ENCODE measurements at regions not wholly inside any gene's neighbourhood (a gene's known extent, or its start where the extent isn't known, plus 50 kb on each side); places are given as distances from the start of the nearest gene placed in this dataset.
A peak's percentile ranks its signal among the peaks of the same experiment; 100 is the strongest.

GRCh38 chr5:3654515-3654914 is 58.9 kb downstream of the IRX1 start:
- Histone ChIP-seq H3K4me2 (peak overlapping the region in 2 of 11 experiments; percentile 9 to 25; a peak in 3 of 22 replicates), H3K9me3 (replicated peaks in 1 of 11) (0 out of 22 replicates have a peak, but pooled peaks cover 0 to 7% (median 0%) of the 10 kb centered on the region in 11 experiments)

DNA sequence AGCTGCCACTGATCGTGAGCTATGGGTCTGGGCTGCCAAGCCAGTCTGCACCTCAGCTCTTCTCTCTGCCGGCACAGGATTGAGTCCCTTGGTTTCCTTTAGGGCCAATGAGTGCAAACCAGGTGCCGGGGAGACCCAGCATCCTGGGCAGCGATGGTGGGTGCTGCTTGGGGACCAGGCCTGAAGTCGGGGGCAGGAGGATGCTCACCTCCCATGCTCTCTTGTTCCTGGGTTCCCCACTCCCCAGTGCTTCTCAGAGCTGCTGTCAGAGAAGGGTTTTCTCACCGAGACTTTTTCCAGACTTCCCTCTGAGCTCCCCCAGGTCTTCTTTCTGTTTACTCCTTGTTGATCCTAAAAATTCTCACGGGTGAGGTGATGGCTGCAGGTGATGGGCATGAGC is 61.2 kb downstream of the IRX1 start:
- Histone ChIP-seq H3K27ac (no peak overlapping the region), H3K4me2 (no peak overlapping the region), H3K4me3 (no peak overlapping the region), H3K4me1 (peaks cover 2 to 10% (median 3%) of the 10 kb centered on the region in 10 experiments; a peak in 16 of 20 replicates), H3K36me3 (no peaks in the 10 kb centered on the region), H4K20me1 (no peaks in the 10 kb centered on the region), H3K9ac (no peak overlapping the region), H3K9me3 (replicated peaks in 1 of 11) (no peaks in the 10 kb centered on the region), H3K27me3 (no peaks in the 10 kb centered on the region)
- TF ChIP-seq Cebpa-rat (IDR thresholded peaks at IDR 0.05): no peak

More at GRCh38 chr5:3654515-3654914, 58.9 kb downstream of the IRX1 start:
- TF ChIP-seq Cebpa-rat (IDR thresholded peaks at IDR 0.05): no peak
- Histone ChIP-seq H3K9ac (no peak overlapping the region), H3K4me1 (peaks cover 0 to 8% (median 0%) of the 10 kb centered on the region in 10 experiments; a peak in 1 of 20 replicates), H3K27ac (no peak overlapping the region), H3K36me3 (no peaks in the 10 kb centered on the region), H4K20me1 (no peaks in the 10 kb centered on the region), H3K27me3 (no peaks in the 10 kb centered on the region), H3K4me3 (no peak overlapping the region)

GRCh38 chr5:3657364-3658022 is 61.9 kb downstream of the IRX1 start:
- Histone ChIP-seq H3K4me1 (peaks cover 9 to 17% (median 10%) of the 10 kb centered on the region in 10 experiments; a peak in 17 of 20 replicates), H3K9ac (no peak overlapping the region), H4K20me1 (no peaks in the 10 kb centered on the region), H3K36me3 (no peaks in the 10 kb centered on the region), H3K4me3 (no peak overlapping the region), H3K4me2 (no peak overlapping the region), H3K27ac (no peak overlapping the region), H3K9me3 (replicated peaks in 1 of 11) (no peaks in the 10 kb centered on the region), H3K27me3 (no peaks in the 10 kb centered on the region)
- no peak for TF ChIP-seq Cebpa-rat (IDR thresholded peaks at IDR 0.05)

- H3K4me3 ChIP-seq: no peak overlapping the region
- H3K4me1 ChIP-seq: peaks cover 9 to 19% (median 12%) of the 10 kb centered on the region in 10 experiments; a peak in 17 of 20 replicates
- H3K9ac ChIP-seq: no peak overlapping the region
- no peak overlapping the region for H3K27ac ChIP-seq
- TF ChIP-seq Cebpa-rat (IDR thresholded peaks at IDR 0.05): no peak
- H3K36me3 ChIP-seq: no peaks in the 10 kb centered on the region
- no peak overlapping the region for H3K4me2 ChIP-seq
- no peaks in the 10 kb centered on the region for H3K9me3 ChIP-seq (replicated peaks in 1 of 11)
- H3K27me3 ChIP-seq: no peaks in the 10 kb centered on the region
- no peaks in the 10 kb centered on the region for H4K20me1 ChIP-seq
These were observed 63.3 kb downstream of the IRX1 start for GRCh38 chr5:3658929-3659328.

DNA sequence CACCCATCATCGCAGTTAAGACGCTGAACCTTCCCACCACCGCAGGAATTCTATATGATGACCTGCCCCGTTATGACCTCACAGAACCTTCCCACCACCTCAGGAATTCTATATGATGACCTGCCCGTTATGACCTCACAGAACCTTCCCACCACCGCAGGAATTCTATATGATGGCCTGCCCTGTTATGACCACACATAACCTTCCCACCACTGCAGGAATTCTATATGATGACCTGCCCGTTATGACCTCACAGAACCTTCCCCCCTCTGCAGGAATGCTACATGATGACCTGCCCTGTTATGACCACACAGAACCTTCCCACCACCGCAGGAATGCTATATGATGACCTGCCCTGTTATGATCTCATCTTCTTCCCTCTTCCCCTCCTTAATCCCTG is 64.3 kb downstream of the IRX1 start:
- H4K20me1 ChIP-seq: no peaks in the 10 kb centered on the region
- H3K4me1 ChIP-seq: peaks cover 9 to 15% (median 12%) of the 10 kb centered on the region in 10 experiments; a peak in 17 of 20 replicates
- TF ChIP-seq Cebpa-rat (IDR thresholded peaks at IDR 0.05): no peak
- H3K4me3 ChIP-seq: no peak overlapping the region
- H3K27me3 ChIP-seq: no peaks in the 10 kb centered on the region
- H3K4me2 ChIP-seq: no peak overlapping the region
- H3K27ac ChIP-seq: no peak overlapping the region
- H3K36me3 ChIP-seq: no peaks in the 10 kb centered on the region
- H3K9me3 ChIP-seq (replicated peaks in 1 of 11): peaks cover 0 to 2% (median 0%) of the 10 kb centered on the region in 11 experiments; a peak in 1 of 22 replicates
- H3K9ac ChIP-seq: no peak overlapping the region

- Histone ChIP-seq H3K9me3 (replicated peaks in 1 of 11) (peaks cover 0 to 5% (median 0%) of the 10 kb centered on the region in 11 experiments; a peak in 1 of 22 replicates), H3K4me3 (no peak overlapping the region), H3K27me3 (no peaks in the 10 kb centered on the region), H3K9ac (no peak overlapping the region), H3K4me2 (no peak overlapping the region), H3K36me3 (no peaks in the 10 kb centered on the region), H4K20me1 (no peaks in the 10 kb centered on the region), H3K27ac (no peak overlapping the region), H3K4me1 (peaks cover 9 to 15% (median 12%) of the 10 kb centered on the region in 10 experiments; a peak in 17 of 20 replicates)
- no peak for TF ChIP-seq Cebpa-rat (IDR thresholded peaks at IDR 0.05)
These were observed 65.0 kb downstream of the IRX1 start for GRCh38 chr5:3660630-3661029.

DNA sequence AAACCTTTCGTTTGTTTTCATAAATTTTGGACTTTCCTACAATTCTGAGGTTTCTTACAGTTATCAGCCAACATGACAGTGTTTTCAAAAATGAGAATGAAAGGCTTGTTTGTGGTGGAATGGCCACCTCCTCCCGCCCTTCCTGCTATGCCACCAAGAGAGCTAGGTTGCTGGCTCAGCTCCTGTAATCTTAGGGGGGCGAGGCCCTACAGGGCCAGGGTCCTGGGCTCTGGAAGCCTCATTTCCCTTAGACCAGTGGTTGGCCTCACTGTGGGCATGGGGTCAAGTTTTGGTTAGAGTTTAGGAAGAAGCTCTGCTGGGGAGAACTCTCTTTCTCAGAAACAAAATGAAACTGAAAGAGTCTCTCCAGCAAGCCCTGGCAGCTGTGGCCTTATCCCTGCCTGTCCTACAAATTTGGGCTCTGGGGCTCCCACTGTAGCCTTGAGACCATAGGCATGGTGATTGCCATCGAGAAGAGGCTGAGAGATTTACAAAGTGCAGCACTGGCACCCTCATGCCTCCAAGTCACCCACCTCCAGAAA is 66.2 kb downstream of the IRX1 start:
- TF ChIP-seq Cebpa-rat (IDR thresholded peaks at IDR 0.05): no peak
- Histone ChIP-seq H3K4me1 (peaks cover 9 to 15% (median 12%) of the 10 kb centered on the region in 10 experiments; a peak in 17 of 20 replicates), H3K4me3 (no peak overlapping the region), H4K20me1 (no peaks in the 10 kb centered on the region), H3K36me3 (no peaks in the 10 kb centered on the region), H3K27ac (peak overlapping the region in 3 of 11 experiments; percentile 32 to 62 (median 45); a peak in 6 of 22 replicates), H3K4me2 (peak overlapping the region; percentile 28 to 63 (median 56); a peak in 20 of 22 replicates), H3K9ac (peak overlapping the region in 1 of 11 experiments; percentile 9; a peak in 2 of 22 replicates), H3K9me3 (replicated peaks in 1 of 11) (peaks cover 0 to 5% (median 0%) of the 10 kb centered on the region in 11 experiments; a peak in 1 of 22 replicates), H3K27me3 (no peaks in the 10 kb centered on the region)

DNA sequence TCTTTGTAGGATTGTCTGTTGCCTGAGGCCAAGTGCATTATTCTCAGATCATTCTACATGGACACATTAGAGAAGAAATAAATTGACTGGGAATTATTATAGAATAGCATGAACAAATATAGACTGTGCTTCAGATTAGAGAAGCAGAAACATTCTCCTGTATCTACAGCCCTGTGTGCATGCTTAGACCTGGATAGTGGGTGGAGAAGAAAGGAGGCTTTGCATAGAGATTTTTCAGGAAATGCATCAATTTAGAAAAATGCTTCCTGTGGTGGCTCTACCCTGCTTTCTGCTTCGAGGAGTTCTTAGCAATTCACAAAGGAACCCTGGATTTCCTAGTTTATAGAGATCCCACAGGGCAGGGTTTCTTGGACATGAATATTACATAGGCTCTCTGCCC is 66.7 kb downstream of the IRX1 start:
- no peak for TF ChIP-seq Cebpa-rat (IDR thresholded peaks at IDR 0.05)
- no peaks in the 10 kb centered on the region for H4K20me1 ChIP-seq
- no peaks in the 10 kb centered on the region for H3K27me3 ChIP-seq
- H3K4me1 ChIP-seq: peaks cover 9 to 15% (median 12%) of the 10 kb centered on the region in 10 experiments; a peak in 17 of 20 replicates
- no peak overlapping the region; a peak in 1 of 22 replicates for H3K9ac ChIP-seq
- H3K36me3 ChIP-seq: no peaks in the 10 kb centered on the region
- no peak overlapping the region for H3K4me3 ChIP-seq
- peaks cover 0 to 5% (median 0%) of the 10 kb centered on the region in 11 experiments; a peak in 1 of 22 replicates for H3K9me3 ChIP-seq (replicated peaks in 1 of 11)
- peak overlapping the region in 9 of 11 experiments; percentile 28 to 63 (median 56); a peak in 20 of 22 replicates for H3K4me2 ChIP-seq
- H3K27ac ChIP-seq: peak overlapping the region in 2 of 11 experiments; percentile 45 to 62; a peak in 2 of 22 replicates

DNA sequence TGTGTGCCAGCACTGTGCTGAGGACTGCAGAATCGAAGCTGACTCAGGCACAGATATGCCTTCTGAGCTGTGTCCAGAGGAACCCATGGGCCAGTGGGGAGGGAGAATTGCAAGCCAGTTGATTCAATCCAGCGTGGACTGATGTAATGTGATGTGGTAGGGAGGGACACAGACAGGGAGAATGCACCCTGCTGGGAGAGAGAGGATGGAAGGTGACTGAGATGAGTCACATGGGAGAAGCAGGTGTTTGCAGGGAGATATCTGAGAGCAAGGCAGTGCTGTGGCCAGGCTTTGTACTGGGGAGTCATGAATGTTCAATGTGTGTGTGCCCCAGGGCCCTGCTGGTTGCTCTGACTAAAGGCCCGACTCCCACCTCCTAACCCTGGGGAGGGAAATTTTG is 75.7 kb downstream of the IRX1 start:
- Histone ChIP-seq H3K9me3 (replicated peaks in 1 of 11) (peaks cover 0 to 15% (median 3%) of the 10 kb centered on the region in 11 experiments; a peak in 5 of 22 replicates), H3K4me1 (peaks cover 0 to 3% (median under 1%) of the 10 kb centered on the region in 10 experiments; a peak in 6 of 20 replicates), H3K27me3 (no peaks in the 10 kb centered on the region), H3K4me2 (no peak overlapping the region), H3K27ac (no peak overlapping the region), H3K4me3 (no peak overlapping the region), H3K36me3 (no peaks in the 10 kb centered on the region), H4K20me1 (no peaks in the 10 kb centered on the region), H3K9ac (no peak overlapping the region)
- no peak for TF ChIP-seq Cebpa-rat (IDR thresholded peaks at IDR 0.05)

Data from BLaER1 treated with 17β-estradiol and CSF1 and Interleukin-3, amounts not matched to agents 10 nM and 100 nM (cell line).